NCI-H748 (cell line): ENCODE measurements at regions not wholly inside any gene's neighbourhood (a gene's known extent, or its start where the extent isn't known, plus 50 kb on each side); places are given as distances from the start of the nearest gene placed in this dataset.

Experiments used
- DNase-seq: peaks from one replicate; lab custom pipeline; 2025; ENCODE audit not compliant: unreplicated experiment; lab: John Stamatoyannopoulos, UW

GRCh38 chr2:125042727-125043126, 1017.6 kb downstream of the CNTNAP5 start:
- no peak for DNase-seq

- DNase-seq, result peak; percentile 55
Observed at GRCh38 chr2:125070726-125071505, 1045.8 kb downstream of the CNTNAP5 start.

- DNase-seq, result peak; percentile 24
Observed at GRCh38 chr2:125073440-125073839, 1048.4 kb downstream of the CNTNAP5 start.

GRCh38 chr2:125085904-125086303, 1060.8 kb downstream of the CNTNAP5 start:
- DNase-seq, result peak; percentile 78

GRCh38 chr2:125086313-125087184, 1061.5 kb downstream of the CNTNAP5 start:
- peak; percentile 60 for DNase-seq

GRCh38 chr2:125092276-125093009, 1067.4 kb downstream of the CNTNAP5 start:
- DNase-seq, result peak; percentile 77

- no peak for DNase-seq
Observed at GRCh38 chr2:125095826-125096225, 1070.7 kb downstream of the CNTNAP5 start.

GRCh38 chr2:125106710-125107109, 1081.6 kb downstream of the CNTNAP5 start:
- no peak for DNase-seq

- DNase-seq, result no peak
Observed at GRCh38 chr2:125107446-125107845, 1082.4 kb downstream of the CNTNAP5 start.

- no peak for DNase-seq
Observed at GRCh38 chr2:125108251-125108650, 1083.2 kb downstream of the CNTNAP5 start.

GRCh38 chr2:125125902-125126301, 1100.8 kb downstream of the CNTNAP5 start:
- no peak for DNase-seq

GRCh38 chr2:125160947-125161346, 1135.9 kb downstream of the CNTNAP5 start:
- no peak for DNase-seq

GRCh38 chr2:125167152-125167551, 1142.1 kb downstream of the CNTNAP5 start:
- DNase-seq, result no peak

- no peak for DNase-seq
Observed at GRCh38 chr2:125167820-125168219, 1142.7 kb downstream of the CNTNAP5 start.

- DNase-seq, result no peak
Observed at GRCh38 chr2:125168442-125168841, 1143.4 kb downstream of the CNTNAP5 start.

- DNase-seq, result no peak
Observed at GRCh38 chr2:125169022-125169763, 1144.1 kb downstream of the CNTNAP5 start.

- no peak for DNase-seq
Observed at GRCh38 chr2:125169764-125170146, 1144.7 kb downstream of the CNTNAP5 start.

GRCh38 chr2:125172181-125172580, 1147.1 kb downstream of the CNTNAP5 start:
- no peak for DNase-seq

GRCh38 chr2:125175415-125175814, 1150.3 kb downstream of the CNTNAP5 start:
- DNase-seq, result no peak

GRCh38 chr2:125185691-125186270, 1160.7 kb downstream of the CNTNAP5 start:
- DNase-seq, result no peak
